NT2/D1 (cell line): ENCODE measurements at regions not wholly inside any gene's neighbourhood (a gene's known extent, or its start where the extent isn't known, plus 50 kb on each side); places are given as distances from the start of the nearest gene placed in this dataset.

Experiments
- DNase-seq: peaks from one replicate; pipeline ENCODE4 v3.0.0-alpha.2; 2011; ENCODE audit warnings: low read depth, low spot score
- H3K27me3 ChIP-seq: 2 replicates; pipeline ENCODE4 v1.6.0; 2011; ENCODE audit warnings: mild to moderate bottlenecking; ENCODE audit not compliant: insufficient read length, insufficient read depth
- H3K36me3 ChIP-seq: 2 replicates; pipeline ENCODE4 v1.6.1; 2011; ENCODE audit warnings: mild to moderate bottlenecking, low read length, mixed read lengths; ENCODE audit not compliant: insufficient read depth, insufficient read length
- H3K4me1 ChIP-seq: 2 replicates; pipeline ENCODE4 v1.5.1; 2011; ENCODE audit not compliant: insufficient read depth, insufficient read length
- H3K4me3 ChIP-seq: 2 replicates; pipeline ENCODE4 v1.5.1; 2011; ENCODE audit warnings: low read depth; ENCODE audit not compliant: insufficient read length
- H3K9ac ChIP-seq: 2 replicates; pipeline ENCODE4 v1.6.0; 2011; ENCODE audit warnings: low read depth; ENCODE audit not compliant: insufficient read length
- H3K9me3 ChIP-seq: 2 replicates; pipeline ENCODE4 v1.5.1; 2011; ENCODE audit warnings: mild to moderate bottlenecking, low read length; ENCODE audit not compliant: insufficient read depth
- SUZ12 ChIP-seq: IDR thresholded peaks from 2 replicates; pipeline ENCODE4 v1.6.1; 2011; ENCODE audit not compliant: insufficient read length, insufficient read depth; ENCODE audit errors: extremely low read depth
- YY1 ChIP-seq: IDR thresholded peaks from 2 replicates; pipeline ENCODE4 v1.6.1; 2011; ENCODE audit not compliant: insufficient read length, insufficient read depth
- ZNF274 ChIP-seq: IDR thresholded peaks from 2 replicates; pipeline ENCODE4 v1.6.1; 2011; ENCODE audit warnings: mild to moderate bottlenecking, low read depth, low read length

- no peaks in the 10 kb centered on the region for H3K27me3 ChIP-seq
- H3K36me3 ChIP-seq = no peaks in the 10 kb centered on the region
- no peaks in the 10 kb centered on the region for H3K9me3 ChIP-seq
- no peak overlapping the region for H3K9ac ChIP-seq
- DNase-seq = no peak
- H3K4me3 ChIP-seq = no peak overlapping the region
- no peaks in the 10 kb centered on the region for H3K4me1 ChIP-seq
- no peak for TF ChIP-seq SUZ12
- TF ChIP-seq YY1 = no peak
- TF ChIP-seq ZNF274 = no peak
These were observed 687.9 kb upstream of the SETBP1 start for GRCh38 chr18:43992741-43993140.

- H3K27me3 ChIP-seq = no peaks in the 10 kb centered on the region
- H3K9ac ChIP-seq = no peak overlapping the region
- no peaks in the 10 kb centered on the region for H3K9me3 ChIP-seq
- H3K4me1 ChIP-seq = no peaks in the 10 kb centered on the region
- TF ChIP-seq ZNF274 (no peak), YY1 (no peak), SUZ12 (no peak)
- H3K36me3 ChIP-seq = no peaks in the 10 kb centered on the region
- no peak overlapping the region for H3K4me3 ChIP-seq
- DNase-seq = no peak
These were observed 686.3 kb upstream of the SETBP1 start for GRCh38 chr18:43994381-43994780.

GRCh38 chr18:44013871-44014270, 666.8 kb upstream of the SETBP1 start:
- no peak overlapping the region for H3K9ac ChIP-seq
- no peaks in the 10 kb centered on the region for H3K9me3 ChIP-seq
- TF ChIP-seq YY1 (no peak), ZNF274 (no peak), SUZ12 (no peak)
- no peak for DNase-seq
- no peaks in the 10 kb centered on the region for H3K27me3 ChIP-seq
- no peak overlapping the region for H3K4me3 ChIP-seq
- H3K36me3 ChIP-seq = no peaks in the 10 kb centered on the region
- H3K4me1 ChIP-seq = no peaks in the 10 kb centered on the region

GRCh38 chr18:44025421-44025820, 655.3 kb upstream of the SETBP1 start:
- Histone ChIP-seq H3K4me1 (no peaks in the 10 kb centered on the region), H3K9ac (no peak overlapping the region), H3K9me3 (peaks cover 16% of the 10 kb centered on the region), H3K36me3 (no peaks in the 10 kb centered on the region), H3K4me3 (no peak overlapping the region), H3K27me3 (no peaks in the 10 kb centered on the region)
- DNase-seq = no peak
- no peak for TF ChIP-seq ZNF274
- TF ChIP-seq YY1 = no peak
- no peak for TF ChIP-seq SUZ12

- DNase-seq = no peak
- Histone ChIP-seq H3K9me3 (peaks cover 16% of the 10 kb centered on the region), H3K4me3 (no peak overlapping the region), H3K36me3 (no peaks in the 10 kb centered on the region), H3K4me1 (no peaks in the 10 kb centered on the region), H3K27me3 (no peaks in the 10 kb centered on the region), H3K9ac (no peak overlapping the region)
- TF ChIP-seq SUZ12 (no peak), ZNF274 (no peak), YY1 (no peak)
These were observed 652.6 kb upstream of the SETBP1 start for GRCh38 chr18:44028109-44028508.

GRCh38 chr18:44031063-44031462, 649.6 kb upstream of the SETBP1 start:
- Histone ChIP-seq H3K4me1 (no peaks in the 10 kb centered on the region), H3K27me3 (no peaks in the 10 kb centered on the region), H3K9ac (no peak overlapping the region), H3K4me3 (no peak overlapping the region), H3K36me3 (no peaks in the 10 kb centered on the region), H3K9me3 (peaks cover 16% of the 10 kb centered on the region)
- TF ChIP-seq YY1 (no peak), ZNF274 (no peak), SUZ12 (no peak)
- no peak for DNase-seq

- no peaks in the 10 kb centered on the region for H3K27me3 ChIP-seq
- H3K36me3 ChIP-seq = no peaks in the 10 kb centered on the region
- no peak for DNase-seq
- H3K9me3 ChIP-seq = peaks cover 5% of the 10 kb centered on the region
- H3K4me3 ChIP-seq = no peak overlapping the region
- H3K4me1 ChIP-seq = no peaks in the 10 kb centered on the region
- H3K9ac ChIP-seq = no peak overlapping the region
- TF ChIP-seq SUZ12 (no peak), YY1 (no peak), ZNF274 (no peak)
These were observed 647.5 kb upstream of the SETBP1 start for GRCh38 chr18:44033144-44033701.
